Mesothelial cell of epicardium (in vitro differentiated cells): ENCODE measurements at regions not wholly inside any gene's neighbourhood (a gene's known extent, or its start where the extent isn't known, plus 50 kb on each side); places are given as distances from the start of the nearest gene placed in this dataset.

Experiments used
- DNase-seq, 2 experiments: peaks; one replicate each; pipeline ENCODE4 v3.0.0; 2021; ENCODE audit warnings: low spot score in 2 of 2; ENCODE audit not compliant: unreplicated experiment in 2 of 2
- H3K27ac Mint-ChIP-seq: 2 replicates; pipeline ENCODE4 v1.8.0; 2021; ENCODE audit warnings: mixed read lengths
- H3K27me3 Mint-ChIP-seq: 2 replicates; pipeline ENCODE4 v1.8.0; 2021; ENCODE audit warnings: low read depth, mixed read lengths
- H3K36me3 Mint-ChIP-seq: 2 replicates; pipeline ENCODE4 v1.8.0; 2021; ENCODE audit warnings: mixed read lengths
- H3K4me1 Mint-ChIP-seq: 2 replicates; pipeline ENCODE4 v1.8.0; 2021; ENCODE audit warnings: mixed read lengths
- H3K4me3 Mint-ChIP-seq: 2 replicates; pipeline ENCODE4 v1.8.0; 2021; ENCODE audit warnings: mild to moderate bottlenecking, moderate library complexity, mixed read lengths
- H3K9me3 Mint-ChIP-seq: 2 replicates; pipeline ENCODE4 v1.8.0; 2021; ENCODE audit warnings: mixed read lengths
- CTCF ChIP-seq: fragments of 200-600 bp; sonication (generic); IDR thresholded peaks from one replicate; pipeline ENCODE4 v1.5.0; 2021; ENCODE audit warnings: antibody characterized with exemption; ENCODE audit not compliant: unreplicated experiment

- TF ChIP-seq CTCF = no peak
- H3K4me1 Mint-ChIP-seq = peaks cover 2% of the 10 kb centered on the region
- no peak overlapping the region for H3K27ac Mint-ChIP-seq
- no peaks in the 10 kb centered on the region for H3K36me3 Mint-ChIP-seq
- no peak for DNase-seq
- peaks cover 11% of the 10 kb centered on the region for H3K9me3 Mint-ChIP-seq
- no peak overlapping the region for H3K4me3 Mint-ChIP-seq
- H3K27me3 Mint-ChIP-seq = peaks cover 25% of the 10 kb centered on the region
Measured at GRCh38 chr14:104352493-104353220, 214.3 kb downstream of the KIF26A start.

- Mint-ChIP-seq H3K27me3 (peaks cover 23% of the 10 kb centered on the region), H3K36me3 (no peaks in the 10 kb centered on the region)
- peak in 1 of 2 experiments; percentile 13 for DNase-seq
Measured at GRCh38 chr14:104353221-104353920, 215.0 kb downstream of the KIF26A start.

GRCh38 chr14:104353921-104354701 lies 215.7 kb downstream of the KIF26A start:
- Mint-ChIP-seq H3K27me3 (peaks cover 23% of the 10 kb centered on the region), H3K4me1 (peaks cover 2% of the 10 kb centered on the region), H3K4me3 (no peak overlapping the region), H3K36me3 (no peaks in the 10 kb centered on the region), H3K9me3 (peaks cover 3% of the 10 kb centered on the region), H3K27ac (no peak overlapping the region)
- TF ChIP-seq CTCF = no peak
- peak in 1 of 2 experiments; percentile 15 for DNase-seq

More at GRCh38 chr14:104353221-104353920, 215.0 kb downstream of the KIF26A start:
- Mint-ChIP-seq H3K27ac (no peak overlapping the region), H3K4me3 (no peak overlapping the region), H3K9me3 (peaks cover 5% of the 10 kb centered on the region), H3K4me1 (peaks cover 2% of the 10 kb centered on the region)
- TF ChIP-seq CTCF = no peak

GRCh38 chr14:104355101-104356019 lies 217.0 kb downstream of the KIF26A start:
- Mint-ChIP-seq H3K9me3 (peaks cover 3% of the 10 kb centered on the region), H3K36me3 (no peaks in the 10 kb centered on the region), H3K4me1 (peaks cover 2% of the 10 kb centered on the region), H3K27me3 (peaks cover 18% of the 10 kb centered on the region), H3K27ac (no peak overlapping the region), H3K4me3 (no peak overlapping the region)
- no peak for TF ChIP-seq CTCF
- peak in 1 of 2 experiments; percentile 15 for DNase-seq
